HEK293T (cell line): ENCODE measurements at regions not wholly inside any gene's neighbourhood (a gene's known extent, or its start where the extent isn't known, plus 50 kb on each side); places are given as distances from the start of the nearest gene placed in this dataset.

Source experiments
- ARNT ChIP-seq: fragments of 450-650 bp; IDR thresholded peaks from 2 replicates; pipeline ENCODE4 v1.6.1; 2017; ENCODE audit warnings: mild to moderate bottlenecking
- BHLHE40 ChIP-seq: fragments of 450-650 bp; IDR thresholded peaks from 2 replicates; pipeline ENCODE4 v1.6.1; 2016; ENCODE audit warnings: mild to moderate bottlenecking, moderate library complexity, borderline replicate concordance
- CTBP1 ChIP-seq: fragments of 450-650 bp; IDR thresholded peaks from 2 replicates; pipeline ENCODE4 v1.6.1; 2016; ENCODE audit warnings: borderline replicate concordance
- ELF4 ChIP-seq: fragments of 450-650 bp; IDR thresholded peaks from 2 replicates; pipeline ENCODE4 v1.6.1; 2017; ENCODE audit warnings: antibody characterized with exemption
- FOXK2 ChIP-seq: fragments of 450-650 bp; IDR thresholded peaks from 2 replicates; pipeline ENCODE4 v1.6.1; 2016; ENCODE audit warnings: mild to moderate bottlenecking
- FOXM1 ChIP-seq: fragments of 450-650 bp; IDR thresholded peaks from 2 replicates; pipeline ENCODE4 v1.6.1; 2017; ENCODE audit warnings: mild to moderate bottlenecking, borderline replicate concordance
- NFRKB ChIP-seq: fragments of 450-650 bp; IDR thresholded peaks from 2 replicates; pipeline ENCODE4 v1.6.1; 2016; ENCODE audit warnings: mild to moderate bottlenecking, moderate library complexity
- PKNOX1 ChIP-seq: fragments of 450-650 bp; IDR thresholded peaks from 2 replicates; pipeline ENCODE4 v1.6.1; 2016
- SP1 ChIP-seq: fragments of 450-650 bp; IDR thresholded peaks from 2 replicates; pipeline ENCODE4 v1.6.1; 2017
- SUZ12 ChIP-seq: fragments of 450-650 bp; IDR thresholded peaks from 2 replicates; pipeline ENCODE4 v1.6.1; 2016; ENCODE audit warnings: mild to moderate bottlenecking
- TARDBP ChIP-seq: fragments of 450-650 bp; IDR thresholded peaks from 2 replicates; pipeline ENCODE4 v1.6.1; 2016
- ZNF384 ChIP-seq: fragments of 450-650 bp; IDR thresholded peaks from 2 replicates; pipeline ENCODE4 v1.6.1; 2016

DNA sequence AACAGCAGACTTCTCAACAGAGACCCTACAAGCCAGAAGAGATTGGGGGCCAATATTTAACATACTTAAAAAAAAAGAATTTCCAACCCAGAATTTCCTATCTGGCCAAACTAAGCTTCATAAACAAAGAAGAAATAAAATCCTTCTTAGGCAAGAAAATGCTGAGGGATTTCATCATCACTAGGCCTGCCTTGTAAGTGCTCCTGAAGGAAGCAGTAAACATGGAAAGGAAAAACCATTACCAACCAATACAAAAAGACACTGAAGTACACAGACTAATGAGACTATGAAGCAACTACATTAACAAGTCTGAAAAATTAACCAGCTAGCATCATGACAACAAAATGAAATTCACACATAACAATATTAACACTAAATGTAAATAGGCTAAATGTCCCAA is 947.9 kb upstream of the CHORDC1 start:
- TF ChIP-seq BHLHE40 (no peak), ELF4 (no peak), ZNF384 (no peak), SUZ12 (no peak), SP1 (no peak), FOXK2 (no peak), FOXM1 (no peak), ARNT (no peak), NFRKB (no peak), TARDBP (no peak), PKNOX1 (no peak), CTBP1 (no peak)
